ENCODE measurements at regions not wholly inside any gene's neighbourhood (a gene's known extent, or its start where the extent isn't known, plus 50 kb on each side); places are given as distances from the start of the nearest gene placed in this dataset.

DNA sequence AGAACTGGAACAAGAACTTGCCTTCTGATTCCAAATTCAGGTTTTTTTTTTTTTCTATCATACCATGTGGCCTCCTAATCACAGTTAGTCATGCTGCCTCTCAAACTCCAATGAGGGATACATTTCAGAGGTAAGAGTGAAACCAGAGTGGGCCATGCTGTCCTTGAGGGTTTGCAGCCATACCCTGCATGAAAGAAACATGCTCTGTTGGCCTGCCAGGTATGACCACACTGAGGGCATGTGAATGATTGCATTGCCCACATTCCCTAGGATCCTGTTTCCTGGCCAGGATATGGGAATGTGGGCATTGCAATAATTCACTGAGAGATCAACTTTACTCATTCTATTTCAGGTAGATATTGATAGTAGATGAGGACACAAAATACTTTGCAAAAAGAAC lies 56.4 kb upstream of the DDIT4L start:
- Mint-ChIP-seq H3K27me3 (ENCODE audit: low read depth) (peaks cover 4% of the 10 kb centered on the region), H3K4me1 (ENCODE audit: low read depth) (no peaks in the 10 kb centered on the region), H3K36me3 (ENCODE audit: low read depth) (no peaks in the 10 kb centered on the region), H3K27ac (ENCODE audit: unreplicated experiment) (no peak overlapping the region), H3K9me3 (ENCODE audit: low read depth) (no peaks in the 10 kb centered on the region), H3K4me3 (ENCODE audit: unreplicated experiment) (no peak overlapping the region)
- TF ChIP-seq, protein P1, sequence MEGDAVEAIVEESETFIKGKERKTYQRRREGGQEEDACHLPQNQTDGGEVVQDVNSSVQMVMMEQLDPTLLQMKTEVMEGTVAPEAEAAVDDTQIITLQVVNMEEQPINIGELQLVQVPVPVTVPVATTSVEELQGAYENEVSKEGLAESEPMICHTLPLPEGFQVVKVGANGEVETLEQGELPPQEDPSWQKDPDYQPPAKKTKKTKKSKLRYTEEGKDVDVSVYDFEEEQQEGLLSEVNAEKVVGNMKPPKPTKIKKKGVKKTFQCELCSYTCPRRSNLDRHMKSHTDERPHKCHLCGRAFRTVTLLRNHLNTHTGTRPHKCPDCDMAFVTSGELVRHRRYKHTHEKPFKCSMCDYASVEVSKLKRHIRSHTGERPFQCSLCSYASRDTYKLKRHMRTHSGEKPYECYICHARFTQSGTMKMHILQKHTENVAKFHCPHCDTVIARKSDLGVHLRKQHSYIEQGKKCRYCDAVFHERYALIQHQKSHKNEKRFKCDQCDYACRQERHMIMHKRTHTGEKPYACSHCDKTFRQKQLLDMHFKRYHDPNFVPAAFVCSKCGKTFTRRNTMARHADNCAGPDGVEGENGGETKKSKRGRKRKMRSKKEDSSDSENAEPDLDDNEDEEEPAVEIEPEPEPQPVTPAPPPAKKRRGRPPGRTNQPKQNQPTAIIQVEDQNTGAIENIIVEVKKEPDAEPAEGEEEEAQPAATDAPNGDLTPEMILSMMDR (IDR thresholded peaks at IDR 0.05): no peak
- DNase-seq (ENCODE audit: low spot score): no peak

DNA sequence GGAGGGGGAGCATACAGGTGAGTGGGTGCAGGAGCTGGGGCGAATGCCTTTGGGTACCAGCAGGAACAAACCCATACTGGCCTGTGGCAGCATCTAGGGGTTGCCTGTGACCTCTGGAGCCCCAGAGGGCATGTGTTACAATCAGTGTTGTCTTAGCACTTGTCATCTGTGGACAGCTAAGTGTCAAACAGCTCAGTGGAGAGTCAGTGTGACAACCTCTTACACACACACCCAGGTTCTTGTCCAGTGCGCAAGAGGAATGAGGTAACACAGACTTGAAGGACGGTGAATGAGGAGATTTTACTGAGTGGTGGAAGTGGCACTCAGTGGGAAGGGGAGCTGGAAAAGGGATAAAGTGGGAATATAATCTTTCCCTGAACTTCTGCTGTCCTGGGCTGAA lies 54.1 kb upstream of the DDIT4L start:
- Mint-ChIP-seq H3K4me1 (ENCODE audit: low read depth) (no peaks in the 10 kb centered on the region), H3K36me3 (ENCODE audit: low read depth) (no peaks in the 10 kb centered on the region), H3K9me3 (ENCODE audit: low read depth) (no peaks in the 10 kb centered on the region), H3K27me3 (ENCODE audit: low read depth) (peaks cover 4% of the 10 kb centered on the region), H3K27ac (ENCODE audit: unreplicated experiment) (no peak overlapping the region), H3K4me3 (ENCODE audit: unreplicated experiment) (no peak overlapping the region)
- no peak for DNase-seq (ENCODE audit: low spot score)
- TF ChIP-seq, protein P1 (IDR thresholded peaks at IDR 0.05): no peak

Measured in chondrocyte (in vitro differentiated cells).